ENCODE measurements at regions not wholly inside any gene's neighbourhood (a gene's known extent, or its start where the extent isn't known, plus 50 kb on each side); places are given as distances from the start of the nearest gene placed in this dataset.
"Not testable (repeated sequence)": the region's sequence is repeated elsewhere in the genome, so short reads cannot be mapped to it uniquely, and the experiment has no call there.

GRCh38 chr7:79604841-79605240 is 151.4 kb upstream of the MAGI2 start:
- no peak for ATAC-seq
- intact Hi-C loops (cut with DNase I): no loop called here
- Histone ChIP-seq H3K27ac (no peak overlapping the region), H3K4me3 (no peak overlapping the region), H3K4me1 (no peaks in the 10 kb centered on the region), H3K36me3 (no peaks in the 10 kb centered on the region), H3K27me3 (no peaks in the 10 kb centered on the region), H3K9me3 (peaks cover 0 to 4% (median 0%) of the 10 kb centered on the region in 11 donors)
- DNase-seq: no peak
- WGBS, 2 donors: 82 to 85% methylated on average over 4 of the region's 4 CpGs
- TF ChIP-seq, protein P1, sequence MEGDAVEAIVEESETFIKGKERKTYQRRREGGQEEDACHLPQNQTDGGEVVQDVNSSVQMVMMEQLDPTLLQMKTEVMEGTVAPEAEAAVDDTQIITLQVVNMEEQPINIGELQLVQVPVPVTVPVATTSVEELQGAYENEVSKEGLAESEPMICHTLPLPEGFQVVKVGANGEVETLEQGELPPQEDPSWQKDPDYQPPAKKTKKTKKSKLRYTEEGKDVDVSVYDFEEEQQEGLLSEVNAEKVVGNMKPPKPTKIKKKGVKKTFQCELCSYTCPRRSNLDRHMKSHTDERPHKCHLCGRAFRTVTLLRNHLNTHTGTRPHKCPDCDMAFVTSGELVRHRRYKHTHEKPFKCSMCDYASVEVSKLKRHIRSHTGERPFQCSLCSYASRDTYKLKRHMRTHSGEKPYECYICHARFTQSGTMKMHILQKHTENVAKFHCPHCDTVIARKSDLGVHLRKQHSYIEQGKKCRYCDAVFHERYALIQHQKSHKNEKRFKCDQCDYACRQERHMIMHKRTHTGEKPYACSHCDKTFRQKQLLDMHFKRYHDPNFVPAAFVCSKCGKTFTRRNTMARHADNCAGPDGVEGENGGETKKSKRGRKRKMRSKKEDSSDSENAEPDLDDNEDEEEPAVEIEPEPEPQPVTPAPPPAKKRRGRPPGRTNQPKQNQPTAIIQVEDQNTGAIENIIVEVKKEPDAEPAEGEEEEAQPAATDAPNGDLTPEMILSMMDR (IDR thresholded peaks at IDR 0.05): no peak

GRCh38 chr7:79598351-79598750 is 144.9 kb upstream of the MAGI2 start:
- ATAC-seq: no peak
- H3K4me3 ChIP-seq: no peak overlapping the region
- no peak for DNase-seq
- no peaks in the 10 kb centered on the region for H3K4me1 ChIP-seq
- no peaks in the 10 kb centered on the region for H3K27me3 ChIP-seq
- TF ChIP-seq, protein P1 (IDR thresholded peaks at IDR 0.05): no peak
- intact Hi-C loops (cut with DNase I): no loop called here
- H3K9me3 ChIP-seq: no peaks in the 10 kb centered on the region
- H3K27ac ChIP-seq: no peak overlapping the region
- H3K36me3 ChIP-seq: no peaks in the 10 kb centered on the region
- whole genome bisulfite sequencing, 2 donors: 75 to 82% methylated on average over 3 of the region's 3 CpGs

GRCh38 chr7:79594671-79595070 is 141.2 kb upstream of the MAGI2 start:
- H3K36me3 ChIP-seq; H3K9me3 ChIP-seq; H3K4me1 ChIP-seq; ATAC-seq; H3K27ac ChIP-seq; intact Hi-C loops (cut with DNase I); H3K4me3 ChIP-seq; H3K27me3 ChIP-seq; DNase-seq: not testable (repeated sequence)
- 48 to 59% methylated on average over 5 of the region's 5 CpGs for WGBS, 2 donors

GRCh38 chr7:79593866-79594301 is 140.4 kb upstream of the MAGI2 start:
- intact Hi-C loops (cut with DNase I): no loop called here

GRCh38 chr7:79590916-79591623 is 137.6 kb upstream of the MAGI2 start:
- intact Hi-C loops (cut with DNase I): no loop called here
- TF ChIP-seq, protein P1 (IDR thresholded peaks at IDR 0.05): no peak
- H3K9me3 ChIP-seq: no peaks in the 10 kb centered on the region
- no peaks in the 10 kb centered on the region for H3K27me3 ChIP-seq
- no peaks in the 10 kb centered on the region for H3K36me3 ChIP-seq
- DNase-seq: no peak
- no peak overlapping the region for H3K4me3 ChIP-seq
- no peak overlapping the region for H3K27ac ChIP-seq
- H3K4me1 ChIP-seq: no peaks in the 10 kb centered on the region
- ATAC-seq: no peak

More at GRCh38 chr7:79593866-79594301, 140.4 kb upstream of the MAGI2 start:
- Histone ChIP-seq H3K27ac (no peak overlapping the region), H3K9me3 (no peaks in the 10 kb centered on the region), H3K27me3 (no peaks in the 10 kb centered on the region), H3K4me1 (no peaks in the 10 kb centered on the region), H3K36me3 (no peaks in the 10 kb centered on the region), H3K4me3 (no peak overlapping the region)
- DNase-seq: no peak
- no peak for ATAC-seq
- TF ChIP-seq, protein P1 (IDR thresholded peaks at IDR 0.05): no peak
